DMS 273 treated with DMSO at 0.1 percent for 48 hours (cell line): ENCODE measurements at regions not wholly inside any gene's neighbourhood (a gene's known extent, or its start where the extent isn't known, plus 50 kb on each side); places are given as distances from the start of the nearest gene placed in this dataset.
"Not testable (repeated sequence)": the region's sequence is repeated elsewhere in the genome, so short reads cannot be mapped to it uniquely, and the experiment has no call there.

Experiments
- DNase-seq: peaks from one replicate; lab custom pipeline; 2025; lab: John Stamatoyannopoulos, UW

- DNase-seq = not testable (repeated sequence)
Measured at GRCh38 chr5:37909610-37910266, 69.9 kb upstream of the GDNF start.

GRCh38 chr5:37906416-37906815 lies 66.6 kb upstream of the GDNF start:
- DNase-seq = no peak

DNA sequence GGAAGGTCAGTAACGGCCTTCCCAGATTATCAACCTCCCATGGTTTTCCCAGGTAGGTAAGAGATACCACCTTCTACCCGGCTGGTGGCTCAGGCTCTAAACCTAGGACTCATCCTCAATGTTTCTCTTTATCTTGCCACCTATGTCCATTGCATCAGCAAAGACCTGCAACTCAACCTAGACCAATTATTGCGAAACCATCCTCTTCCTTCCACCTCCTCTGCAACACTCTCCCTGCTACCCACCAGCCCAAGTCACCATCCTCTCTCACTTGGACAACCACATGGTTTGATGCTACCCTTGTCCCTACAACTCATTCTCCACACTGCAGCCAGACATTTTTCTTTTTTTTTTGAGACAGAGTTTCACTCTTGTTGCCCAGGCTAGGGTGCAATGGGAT lies 65.4 kb upstream of the GDNF start:
- DNase-seq = no peak

DNA sequence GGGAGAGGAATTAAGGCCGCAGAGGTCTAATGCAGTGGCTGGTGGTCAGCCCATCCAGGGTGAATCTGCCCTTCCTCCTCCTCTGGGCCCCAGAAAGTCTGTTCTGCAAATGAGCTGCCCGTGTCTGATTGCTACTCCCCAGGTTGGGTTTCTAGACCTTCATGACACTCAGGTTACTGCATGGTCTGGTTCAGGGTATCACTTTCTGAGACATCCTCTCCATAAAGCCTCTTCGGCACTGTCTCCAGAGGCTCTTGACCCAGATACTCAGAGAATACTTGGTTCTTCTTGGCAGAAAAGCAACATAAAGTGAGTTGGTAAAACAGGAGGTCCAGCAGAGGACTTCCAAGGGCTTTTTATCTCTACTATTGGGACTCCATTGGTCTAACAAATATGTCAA lies 62.5 kb upstream of the GDNF start:
- no peak for DNase-seq

DNA sequence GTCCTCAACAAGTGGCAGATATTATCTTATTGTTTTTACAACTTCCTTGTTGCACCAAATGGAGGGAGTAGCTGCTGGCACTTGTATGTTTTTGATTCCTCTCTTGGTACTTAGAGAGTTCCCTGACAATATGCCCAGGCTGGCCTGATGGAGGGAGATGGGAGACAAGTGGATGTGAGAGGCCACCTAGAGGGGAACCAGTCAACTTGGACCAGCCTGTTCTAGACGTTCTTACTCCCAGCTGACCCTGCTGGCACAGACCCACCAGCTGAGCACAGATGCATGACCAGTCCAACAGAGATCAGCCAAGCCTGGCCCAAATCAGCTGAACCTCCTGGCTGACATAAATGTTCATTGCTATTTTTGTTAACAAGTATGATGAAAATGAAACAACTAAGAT lies 60.9 kb upstream of the GDNF start:
- DNase-seq = no peak

- no peak for DNase-seq
Measured at GRCh38 chr5:37899037-37899436, 59.2 kb upstream of the GDNF start.

- DNase-seq = no peak
Measured at GRCh38 chr5:37896159-37896558, 56.3 kb upstream of the GDNF start.

DNA sequence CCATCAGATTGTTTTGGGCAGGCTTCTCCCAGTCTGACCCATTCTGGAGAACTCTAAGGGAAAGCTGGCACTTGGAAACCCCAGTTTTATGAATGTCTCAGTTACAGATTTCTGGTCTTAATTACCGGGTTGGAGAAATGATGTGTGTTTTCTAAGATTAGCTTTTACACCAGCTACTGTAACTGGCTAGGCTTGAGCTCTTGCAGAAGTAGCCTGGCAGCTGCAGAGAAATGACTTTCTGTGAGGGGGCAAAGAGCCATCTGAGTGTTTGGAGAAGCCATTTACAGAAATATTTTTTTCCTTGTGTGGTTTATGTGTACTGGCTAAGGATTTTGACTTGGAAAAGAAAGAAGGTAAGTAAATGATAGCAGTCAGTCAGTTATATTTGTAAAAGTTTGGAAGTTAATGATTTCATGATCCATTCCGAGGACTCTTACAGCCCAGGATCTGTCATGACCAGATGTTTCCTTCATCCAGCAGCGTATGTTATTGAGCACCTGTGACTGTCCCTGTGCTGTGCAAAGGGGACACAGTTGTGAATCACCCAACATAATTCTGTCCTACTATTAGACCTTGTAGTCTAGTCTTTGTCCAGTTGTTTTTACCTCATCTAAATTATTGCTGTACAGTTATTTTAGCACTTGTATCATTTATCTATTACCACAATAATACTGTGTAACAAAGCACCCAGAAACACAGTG lies 53.7 kb upstream of the GDNF start:
- no peak for DNase-seq

- DNase-seq = no peak
Measured at GRCh38 chr5:37892586-37892985, 52.7 kb upstream of the GDNF start.

GRCh38 chr5:37891832-37892231 lies 52.0 kb upstream of the GDNF start:
- no peak for DNase-seq

- DNase-seq = peak; percentile 5
Measured at GRCh38 chr5:37889612-37890317, 49.9 kb upstream of the GDNF start.
